Ammon's horn (tissue), 1 donor: ENCODE measurements at regions not wholly inside any gene's neighbourhood (a gene's known extent, or its start where the extent isn't known, plus 50 kb on each side); places are given as distances from the start of the nearest gene placed in this dataset.

Experiments used
- DNase-seq: peaks from one replicate; pipeline ENCODE4 v3.0.0-alpha.2; 2016; ENCODE audit warnings: low spot score

GRCh38 chr10:118412932-118413331, 70.8 kb upstream of the FAM204A start:
- no peak for DNase-seq

DNA sequence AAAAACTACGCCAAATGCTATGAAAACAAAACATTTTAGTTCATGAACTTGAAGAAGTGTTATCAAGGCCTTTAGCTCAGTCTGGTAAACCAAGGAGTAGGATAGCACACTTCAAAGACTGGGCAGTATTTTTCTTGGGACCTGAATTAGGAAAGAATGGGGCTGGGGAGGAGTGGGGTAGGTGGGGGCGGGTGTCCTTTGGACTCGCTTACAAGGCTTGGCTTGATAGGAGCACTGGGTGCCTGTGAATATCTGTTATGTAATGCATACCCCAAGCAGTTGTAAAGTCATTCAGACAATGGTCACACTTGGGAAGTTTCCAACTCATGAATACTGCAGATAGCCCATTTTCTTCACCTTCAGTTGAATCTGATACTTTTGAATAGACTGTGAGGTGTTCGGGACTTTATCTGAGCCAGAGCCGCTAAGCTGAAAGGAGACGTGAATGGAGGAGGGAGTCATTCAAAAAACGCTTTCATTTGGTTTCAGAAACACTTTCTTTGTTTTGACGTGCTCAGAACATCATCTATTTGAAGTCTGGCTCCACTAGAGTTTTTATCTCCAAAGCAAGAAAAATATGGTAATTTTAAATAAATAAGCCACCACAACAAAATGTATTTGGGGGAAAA, 70.1 kb upstream of the FAM204A start:
- DNase-seq: no peak

- DNase-seq: no peak
These were observed 67.2 kb upstream of the FAM204A start for GRCh38 chr10:118409295-118409694.

DNA sequence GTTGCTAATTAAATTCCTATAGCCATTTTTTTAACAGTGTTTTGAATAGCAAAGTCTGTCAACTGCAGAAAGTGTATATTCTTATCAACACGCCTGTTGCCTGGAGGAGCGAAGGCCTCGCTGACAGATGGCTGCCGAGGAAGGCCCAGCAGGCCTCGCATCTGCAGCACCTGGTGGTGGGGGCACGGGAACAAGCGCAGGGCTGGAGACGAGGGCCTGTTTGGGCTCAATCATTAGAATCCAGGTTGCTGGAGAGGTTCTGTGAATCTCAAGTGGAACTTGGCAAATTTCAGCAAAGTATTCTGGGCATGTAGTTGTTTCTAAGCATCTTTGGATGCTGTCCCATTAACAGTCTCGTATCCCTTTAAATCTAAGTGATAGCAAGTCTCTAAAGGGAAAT, 66.1 kb upstream of the FAM204A start:
- DNase-seq: no peak

DNA sequence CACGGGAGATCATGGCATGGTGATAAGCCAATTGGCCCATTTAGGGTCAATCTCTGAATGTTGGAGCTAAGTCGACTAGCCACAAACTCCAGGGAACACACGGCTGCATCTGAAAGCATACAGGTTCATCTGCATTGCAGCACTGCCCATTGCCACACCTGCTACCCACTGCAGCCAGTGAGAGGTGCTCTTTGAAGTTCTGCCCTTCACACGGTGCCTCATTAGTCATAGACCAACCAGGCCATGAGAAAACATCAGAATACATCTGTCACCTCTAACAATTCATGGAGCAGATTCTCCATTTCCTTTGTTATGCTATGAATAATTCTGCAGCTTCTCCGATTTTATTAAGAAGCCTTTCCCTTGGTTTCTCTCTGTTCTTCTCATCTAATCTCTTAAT, 65.7 kb upstream of the FAM204A start:
- no peak for DNase-seq

- no peak for DNase-seq
These were observed 64.9 kb upstream of the FAM204A start for GRCh38 chr10:118407026-118407425.

- DNase-seq: no peak
These were observed 63.8 kb upstream of the FAM204A start for GRCh38 chr10:118405928-118406327.

DNA sequence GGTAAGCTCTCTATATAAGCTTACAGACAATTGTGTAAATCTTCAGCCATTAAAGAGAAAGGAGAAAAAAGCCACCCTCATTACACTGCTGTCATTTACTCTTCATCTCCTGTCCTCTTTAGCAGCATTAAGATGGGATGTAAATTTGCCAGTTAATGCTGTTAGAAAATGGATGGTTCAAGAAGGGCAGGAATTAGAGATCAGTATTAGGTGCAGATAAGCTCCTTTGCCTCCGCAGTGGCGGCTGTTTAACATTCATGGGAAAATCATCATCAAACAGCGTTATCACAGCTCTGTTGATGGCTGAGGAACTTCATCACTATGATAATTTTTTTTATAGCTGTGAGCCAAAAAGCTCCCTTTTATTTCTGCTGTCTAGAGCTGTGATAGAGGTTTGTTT, 61.8 kb upstream of the FAM204A start:
- no peak for DNase-seq

DNA sequence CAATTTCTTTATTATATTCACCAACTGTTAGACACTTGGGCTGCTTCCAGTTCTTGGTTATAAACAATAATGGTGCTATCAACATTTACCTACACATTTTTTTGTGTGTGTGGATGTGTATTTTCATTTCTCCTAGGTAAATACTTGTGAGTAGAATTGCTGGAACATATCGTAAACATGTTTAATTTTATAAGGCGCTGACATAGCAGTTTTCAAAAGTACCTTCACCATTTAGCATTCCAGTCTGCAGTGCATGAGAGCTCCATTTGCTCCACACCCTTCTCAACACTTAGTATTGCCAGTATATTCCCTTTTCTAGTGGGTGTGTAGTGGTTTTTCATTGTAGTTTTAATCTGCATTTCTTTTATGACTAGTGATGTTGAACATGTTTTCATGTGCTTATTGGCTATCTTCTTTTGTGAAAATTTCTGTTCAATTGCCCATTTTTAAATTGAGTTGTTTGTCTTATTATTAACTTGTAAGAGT, 59.6 kb upstream of the FAM204A start:
- DNase-seq: no peak

DNA sequence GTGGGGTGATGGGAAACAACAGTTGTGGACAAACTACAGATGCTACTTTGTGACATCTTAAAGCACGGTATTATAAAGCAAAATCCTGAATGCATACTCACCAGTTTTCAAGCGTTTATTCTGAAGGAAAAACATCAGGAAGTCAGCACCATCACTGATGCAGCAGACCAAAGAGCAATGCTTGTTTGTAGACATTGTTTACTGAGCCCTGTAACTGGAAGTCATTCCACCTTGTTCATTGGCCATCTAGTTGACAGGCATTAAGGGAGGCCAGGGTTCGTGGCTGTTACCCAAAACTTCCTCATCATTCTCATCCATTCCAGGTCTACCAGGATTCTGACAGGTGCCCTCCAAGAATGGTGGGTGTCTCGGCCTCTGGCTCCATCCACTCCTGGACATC, 55.3 kb upstream of the FAM204A start:
- DNase-seq: no peak

- no peak for DNase-seq
These were observed 53.8 kb upstream of the FAM204A start for GRCh38 chr10:118395947-118396346.

- DNase-seq: no peak
These were observed 52.4 kb upstream of the FAM204A start for GRCh38 chr10:118394301-118395200.

- DNase-seq: no peak
These were observed 50.6 kb upstream of the FAM204A start for GRCh38 chr10:118392761-118393160.
